GM23338 (cell line): ENCODE measurements at regions not wholly inside any gene's neighbourhood (a gene's known extent, or its start where the extent isn't known, plus 50 kb on each side); places are given as distances from the start of the nearest gene placed in this dataset.

ENCODE experiments used
- CTCF ChIP-seq, 2 experiments: fragments of 200-600 bp in 1 of 2; sonication (generic) in 1 of 2; conservative IDR thresholded peaks; 2 replicates each; pipeline versions ENCODE4 v1.5.1 to v1.6.1; 2016 to 2017; ENCODE audit warnings: antibody characterized with exemption in 2 of 2, low read depth in 2 of 2, mild to moderate bottlenecking in 2 of 2, moderate library complexity in 1 of 2
- EZH2 ChIP-seq: fragments of 200-600 bp; sonication (generic); IDR thresholded peaks from one replicate; pipeline ENCODE4 v1.8.0; 2017; ENCODE audit warnings: antibody characterized with exemption, mild to moderate bottlenecking, low read depth; ENCODE audit not compliant: unreplicated experiment
- EZH2phosphoT487 ChIP-seq: fragments of 200-600 bp; sonication (generic); IDR thresholded peaks from one replicate; pipeline ENCODE4 v1.8.1; 2018; ENCODE audit warnings: antibody characterized with exemption; ENCODE audit not compliant: unreplicated experiment
- JUNB ChIP-seq: IDR thresholded peaks from one replicate; pipeline ENCODE4 v1.6.1; 2016; ENCODE audit warnings: antibody characterized with exemption; ENCODE audit not compliant: unreplicated experiment
- POLR2AphosphoS5 ChIP-seq: IDR thresholded peaks from 2 replicates; pipeline ENCODE4 v1.6.1; 2016; ENCODE audit warnings: antibody characterized with exemption, low read depth
- ZNF114 ChIP-seq: fragments of 250-450 bp; sonication (Bioruptor Pico); IDR thresholded peaks from 2 replicates; pipeline ENCODE4 v1.5.0; 2020; ENCODE audit warnings: mild to moderate bottlenecking, moderate library complexity

GRCh38 chr1:60151311-60151710 lies 77.7 kb upstream of the C1orf87 start:
- TF ChIP-seq CTCF (conservative IDR thresholded peaks at IDR 0.05; ENCODE audit: low read depth in 2 of 2), result no peak
- TF ChIP-seq POLR2AphosphoS5, result no peak
- no peak for TF ChIP-seq EZH2
- TF ChIP-seq JUNB, result no peak
- no peak for TF ChIP-seq ZNF114 (CRISPR knock-in tag)
- no peak for TF ChIP-seq EZH2phosphoT487
